BJ (cell line): ENCODE measurements at regions not wholly inside any gene's neighbourhood (a gene's known extent, or its start where the extent isn't known, plus 50 kb on each side); places are given as distances from the start of the nearest gene placed in this dataset.
"Not testable (repeated sequence)": the region's sequence is repeated elsewhere in the genome, so short reads cannot be mapped to it uniquely, and the experiment has no call there.

Experiments used
- CTCF ChIA-PET: fragments of 350-600 bp; formaldehyde crosslinking; extraction: SDS; loops from one replicate; lab custom pipeline; 2021; ENCODE audit warnings: antibody characterized with exemption, inconsistent platforms; lab: Yijun Ruan, JAX
- POLR2A ChIA-PET: fragments of 300-600 bp; sonication (Branson Sonifier 250); formaldehyde crosslinking; extraction: SDS; loops from one replicate; lab custom pipeline; 2021; ENCODE audit warnings: antibody characterized with exemption; lab: Charles Lee
- DNase-seq: peaks from one replicate; pipeline ENCODE4 v3.0.0-alpha.2; 2011; ENCODE audit warnings: low read depth
- H3K27me3 ChIP-seq: 2 replicates; pipeline ENCODE4 v1.6.0; 2011; ENCODE audit warnings: low read length; ENCODE audit not compliant: control insufficient read depth, insufficient read depth
- H3K36me3 ChIP-seq: 2 replicates; pipeline ENCODE4 v1.5.1; 2011; ENCODE audit warnings: low read length; ENCODE audit not compliant: control insufficient read depth, insufficient read depth
- H3K4me3 ChIP-seq: 2 replicates; pipeline ENCODE4 v1.5.1; 2011; ENCODE audit warnings: low read depth, mild to moderate bottlenecking, control low read depth, low read length
- TF ChIP-seq, protein P1 (sequence below): IDR thresholded peaks from 2 replicates; pipeline ENCODE4 v1.5.1; 2011; ENCODE audit warnings: low read depth, mild to moderate bottlenecking, control low read depth, inconsistent platforms, low read length, moderate library complexity; ENCODE audit not compliant: insufficient read depth

GRCh38 chr1:233828480-233828879 is 76.0 kb upstream of the SLC35F3 start:
- CTCF ChIA-PET, result no interaction called here

GRCh38 chr1:233834609-233835008 is 69.9 kb upstream of the SLC35F3 start:
- Histone ChIP-seq H3K27me3 (no peaks in the 10 kb centered on the region), H3K36me3 (no peaks in the 10 kb centered on the region), H3K4me3 (no peak overlapping the region)
- TF ChIP-seq, protein P1, sequence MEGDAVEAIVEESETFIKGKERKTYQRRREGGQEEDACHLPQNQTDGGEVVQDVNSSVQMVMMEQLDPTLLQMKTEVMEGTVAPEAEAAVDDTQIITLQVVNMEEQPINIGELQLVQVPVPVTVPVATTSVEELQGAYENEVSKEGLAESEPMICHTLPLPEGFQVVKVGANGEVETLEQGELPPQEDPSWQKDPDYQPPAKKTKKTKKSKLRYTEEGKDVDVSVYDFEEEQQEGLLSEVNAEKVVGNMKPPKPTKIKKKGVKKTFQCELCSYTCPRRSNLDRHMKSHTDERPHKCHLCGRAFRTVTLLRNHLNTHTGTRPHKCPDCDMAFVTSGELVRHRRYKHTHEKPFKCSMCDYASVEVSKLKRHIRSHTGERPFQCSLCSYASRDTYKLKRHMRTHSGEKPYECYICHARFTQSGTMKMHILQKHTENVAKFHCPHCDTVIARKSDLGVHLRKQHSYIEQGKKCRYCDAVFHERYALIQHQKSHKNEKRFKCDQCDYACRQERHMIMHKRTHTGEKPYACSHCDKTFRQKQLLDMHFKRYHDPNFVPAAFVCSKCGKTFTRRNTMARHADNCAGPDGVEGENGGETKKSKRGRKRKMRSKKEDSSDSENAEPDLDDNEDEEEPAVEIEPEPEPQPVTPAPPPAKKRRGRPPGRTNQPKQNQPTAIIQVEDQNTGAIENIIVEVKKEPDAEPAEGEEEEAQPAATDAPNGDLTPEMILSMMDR, result no peak
- CTCF ChIA-PET, result no interaction called here
- no peak for DNase-seq
- POLR2A ChIA-PET, result no interaction called here

More at GRCh38 chr1:233828480-233828879, 76.0 kb upstream of the SLC35F3 start:
- POLR2A ChIA-PET, result no interaction called here
- no peaks in the 10 kb centered on the region for H3K27me3 ChIP-seq
- TF ChIP-seq, protein P1, result no peak
- no peak overlapping the region for H3K4me3 ChIP-seq
- H3K36me3 ChIP-seq, result no peaks in the 10 kb centered on the region
- DNase-seq, result no peak

- H3K27me3 ChIP-seq, DNase-seq, POLR2A ChIA-PET, CTCF ChIA-PET, H3K4me3 ChIP-seq, H3K36me3 ChIP-seq: not testable (repeated sequence)
These were observed 66.3 kb upstream of the SLC35F3 start for GRCh38 chr1:233838207-233838606.

DNA sequence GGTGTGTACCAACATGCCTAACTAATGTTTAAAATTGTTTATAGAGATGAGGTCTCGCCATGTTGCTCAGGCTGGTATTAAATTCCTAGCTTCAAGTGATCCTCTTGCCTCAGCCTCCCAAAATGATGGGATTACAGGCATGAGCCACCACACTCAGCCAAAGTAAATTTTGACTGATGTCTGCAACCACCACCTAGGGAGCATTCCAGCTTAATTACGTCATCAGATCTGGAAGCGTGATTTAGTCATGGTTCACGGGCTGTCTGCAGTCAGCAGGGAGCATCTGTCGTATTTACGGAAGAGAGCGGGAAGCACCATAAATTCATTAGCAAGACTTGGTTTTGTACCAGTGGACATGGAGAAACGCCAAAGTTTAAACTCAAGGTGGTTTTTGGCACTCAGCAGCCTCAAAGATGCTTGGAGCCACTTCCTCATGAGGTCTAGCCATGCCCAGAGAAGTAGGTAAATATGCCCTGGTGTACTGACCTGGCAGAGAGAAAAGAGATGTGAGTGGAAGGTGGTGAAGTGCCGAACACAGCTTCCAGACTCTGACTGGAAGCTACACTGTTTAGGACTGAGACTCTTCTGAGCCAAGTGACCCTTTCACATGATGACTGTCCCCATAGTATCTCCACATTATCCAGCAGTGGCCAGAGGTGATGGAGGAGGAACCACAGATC is 60.8 kb upstream of the SLC35F3 start:
- Histone ChIP-seq H3K27me3 (no peaks in the 10 kb centered on the region), H3K36me3 (no peaks in the 10 kb centered on the region), H3K4me3 (no peak overlapping the region)
- no peak for DNase-seq
- POLR2A ChIA-PET, result no interaction called here
- TF ChIP-seq, protein P1, result no peak
- CTCF ChIA-PET, result no interaction called here

- DNase-seq, result no peak
- POLR2A ChIA-PET, result no interaction called here
- TF ChIP-seq, protein P1, result no peak
- Histone ChIP-seq H3K36me3 (no peaks in the 10 kb centered on the region), H3K27me3 (no peaks in the 10 kb centered on the region), H3K4me3 (no peak overlapping the region)
- CTCF ChIA-PET, result no interaction called here
These were observed 60.2 kb upstream of the SLC35F3 start for GRCh38 chr1:233844275-233844674.

DNA sequence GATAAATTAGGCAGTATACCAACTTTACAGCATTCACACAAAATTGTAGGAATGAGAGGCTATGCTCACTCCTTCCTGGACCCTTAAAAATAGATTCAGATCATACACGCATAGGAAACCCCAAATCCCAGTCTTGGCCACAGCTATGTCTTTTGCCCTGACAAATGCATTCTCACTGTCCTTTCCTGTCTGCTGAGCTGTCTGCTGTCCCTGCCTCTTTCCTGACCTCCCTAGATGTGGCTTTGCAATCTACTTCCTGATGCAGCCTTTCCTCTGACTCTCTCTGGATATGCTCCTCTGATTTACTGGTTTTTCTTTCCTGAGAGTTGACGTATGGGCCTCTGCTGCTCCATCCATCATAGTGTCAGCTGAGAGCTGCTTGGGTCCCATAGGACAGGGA is 59.8 kb upstream of the SLC35F3 start:
- POLR2A ChIA-PET, result no interaction called here
- Histone ChIP-seq H3K36me3 (no peaks in the 10 kb centered on the region), H3K27me3 (no peaks in the 10 kb centered on the region), H3K4me3 (no peak overlapping the region)
- TF ChIP-seq, protein P1, result no peak
- no peak for DNase-seq
- CTCF ChIA-PET, result no interaction called here
